ENCODE measurements at regions not wholly inside any gene's neighbourhood (a gene's known extent, or its start where the extent isn't known, plus 50 kb on each side); places are given as distances from the start of the nearest gene placed in this dataset.

- WGBS = 66% methylated on average over 4 of the region's 4 CpGs
- Histone ChIP-seq H3K36me3 (no peaks in the 10 kb centered on the region), H3K27me3 (replicated peaks; ENCODE audit: insufficient read depth) (no peaks in the 10 kb centered on the region), H3K4me3 (no peak overlapping the region), H3K9me3 (no peaks in the 10 kb centered on the region), H3K4me1 (replicated peaks) (no peaks in the 10 kb centered on the region), H3K27ac (no peak overlapping the region)
- DNase-seq (ENCODE audit: low spot score) = no peak
- TF ChIP-seq POLR2AphosphoS5 (IDR thresholded peaks at IDR 0.05) (no peak), CTCF (IDR thresholded peaks at IDR 0.05) (no peak), POLR2A (IDR thresholded peaks at IDR 0.05) (no peak)
- intact Hi-C loops (cut with DNase I) = no loop called here
Observed at GRCh38 chr3:109596991-109597390, 259.6 kb upstream of the DPPA4 start.

GRCh38 chr3:109597444-109597843 is 260.1 kb upstream of the DPPA4 start:
- Histone ChIP-seq H3K27ac (no peak overlapping the region), H3K36me3 (no peaks in the 10 kb centered on the region), H3K4me3 (no peak overlapping the region), H3K4me1 (replicated peaks) (no peaks in the 10 kb centered on the region), H3K27me3 (replicated peaks; ENCODE audit: insufficient read depth) (no peaks in the 10 kb centered on the region), H3K9me3 (no peaks in the 10 kb centered on the region)
- TF ChIP-seq CTCF (IDR thresholded peaks at IDR 0.05) (no peak), POLR2AphosphoS5 (IDR thresholded peaks at IDR 0.05) (no peak), POLR2A (IDR thresholded peaks at IDR 0.05) (no peak)
- WGBS = 40% methylated on average over 3 of the region's 3 CpGs
- intact Hi-C loops (cut with DNase I) = no loop called here
- no peak for DNase-seq (ENCODE audit: low spot score)

GRCh38 chr3:109607897-109608296 is 270.6 kb upstream of the DPPA4 start:
- intact Hi-C loops (cut with DNase I) = no loop called here
- H3K9me3 ChIP-seq = no peaks in the 10 kb centered on the region
- no peak for TF ChIP-seq POLR2A (IDR thresholded peaks at IDR 0.05)
- TF ChIP-seq POLR2AphosphoS5 (IDR thresholded peaks at IDR 0.05) = no peak
- no peak for TF ChIP-seq CTCF (IDR thresholded peaks at IDR 0.05)
- no peaks in the 10 kb centered on the region for H3K4me1 ChIP-seq (replicated peaks)
- 95% methylated on average over 1 of the region's 1 CpG for WGBS
- no peak overlapping the region for H3K4me3 ChIP-seq
- DNase-seq (ENCODE audit: low spot score) = no peak
- no peak overlapping the region for H3K27ac ChIP-seq
- H3K36me3 ChIP-seq = no peaks in the 10 kb centered on the region
- no peaks in the 10 kb centered on the region for H3K27me3 ChIP-seq (replicated peaks; ENCODE audit: insufficient read depth)

GRCh38 chr3:109608574-109608973 is 271.2 kb upstream of the DPPA4 start:
- H3K27me3 ChIP-seq (replicated peaks; ENCODE audit: insufficient read depth) = no peaks in the 10 kb centered on the region
- TF ChIP-seq POLR2AphosphoS5 (IDR thresholded peaks at IDR 0.05) (no peak), POLR2A (IDR thresholded peaks at IDR 0.05) (no peak), CTCF (IDR thresholded peaks at IDR 0.05) (no peak)
- H3K9me3 ChIP-seq = no peaks in the 10 kb centered on the region
- no peak overlapping the region for H3K4me3 ChIP-seq
- H3K4me1 ChIP-seq (replicated peaks) = no peaks in the 10 kb centered on the region
- no peaks in the 10 kb centered on the region for H3K36me3 ChIP-seq
- no peak for DNase-seq (ENCODE audit: low spot score)
- H3K27ac ChIP-seq = no peak overlapping the region
- WGBS = 82% methylated on average over 9 of the region's 9 CpGs
- intact Hi-C loops (cut with DNase I) = no loop called here

- TF ChIP-seq CTCF (IDR thresholded peaks at IDR 0.05) (no peak), POLR2AphosphoS5 (IDR thresholded peaks at IDR 0.05) (no peak)
- intact Hi-C loops (cut with DNase I) = no loop called here
Observed at GRCh38 chr3:109618766-109619378, 281.5 kb upstream of the DPPA4 start.

More at GRCh38 chr3:109618766-109619378, 281.5 kb upstream of the DPPA4 start:
- no peaks in the 10 kb centered on the region for H3K9me3 ChIP-seq
- no peaks in the 10 kb centered on the region for H3K4me1 ChIP-seq (replicated peaks)
- no peak for DNase-seq (ENCODE audit: low spot score)
- no peaks in the 10 kb centered on the region for H3K27me3 ChIP-seq (replicated peaks; ENCODE audit: insufficient read depth)
- H3K4me3 ChIP-seq = no peak overlapping the region
- WGBS = 63% methylated on average over 2 of the region's 2 CpGs
- H3K27ac ChIP-seq = no peak overlapping the region
- H3K36me3 ChIP-seq = no peaks in the 10 kb centered on the region

Data from prostate gland (tissue), 2 donors.